PFSK-1 (cell line): ENCODE measurements at regions not wholly inside any gene's neighbourhood (a gene's known extent, or its start where the extent isn't known, plus 50 kb on each side); places are given as distances from the start of the nearest gene placed in this dataset.

Experiments
- FOXP2 ChIP-seq: optimal IDR thresholded peaks from 2 replicates; pipeline ENCODE3; 2011; ENCODE audit warnings: borderline replicate concordance, control low read depth, inconsistent platforms; ENCODE audit not compliant: insufficient read depth; ENCODE audit errors: extremely low read length, extremely low read depth
- POLR2AphosphoS5 ChIP-seq: IDR thresholded peaks from 2 replicates; pipeline ENCODE4 v1.6.1; 2012; ENCODE audit warnings: low read depth, mild to moderate bottlenecking, control low read depth, low read length, moderate library complexity
- SIN3A ChIP-seq: IDR thresholded peaks from 2 replicates; pipeline ENCODE4 v1.6.1; 2012; ENCODE audit warnings: mild to moderate bottlenecking, low read length, moderate library complexity, borderline replicate concordance; ENCODE audit not compliant: insufficient read depth
- TAF1 ChIP-seq: IDR thresholded peaks from 2 replicates; pipeline ENCODE4 v1.6.1; 2012; ENCODE audit warnings: low read length, control low read depth, borderline replicate concordance; ENCODE audit not compliant: insufficient read depth
- TF ChIP-seq, protein P1 (sequence below), 2 experiments: IDR thresholded peaks; 2 replicates each; pipeline versions ENCODE4 v1.6.1 to v1.8.0; 2011 to 2012; ENCODE audit warnings: low read depth in 2 of 2, low read length in 2 of 2, control low read depth in 1 of 2, inconsistent platforms in 1 of 2, mild to moderate bottlenecking in 1 of 2, moderate library complexity in 1 of 2; ENCODE audit not compliant: insufficient read depth in 1 of 2

DNA sequence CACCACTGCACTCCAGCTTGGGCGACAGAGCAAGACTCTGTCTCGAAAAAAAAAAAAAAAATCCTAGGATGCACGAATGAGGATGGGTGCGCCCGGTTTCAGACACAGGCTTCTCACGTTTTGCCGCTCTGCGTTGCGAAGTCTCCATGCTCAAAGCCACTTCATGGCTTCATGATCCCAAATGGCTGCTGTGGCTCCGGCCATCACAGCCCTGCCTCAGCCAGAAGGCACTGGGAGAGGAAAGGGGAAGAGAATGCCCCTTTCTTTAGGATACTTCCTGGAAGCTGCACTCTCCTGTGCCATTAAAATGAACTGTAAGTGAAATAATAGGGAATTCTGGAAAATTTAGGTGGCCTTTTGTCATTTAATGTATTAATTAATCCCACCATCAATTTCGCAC, 116.4 kb upstream of the ANO1 start:
- TF ChIP-seq, protein P1, sequence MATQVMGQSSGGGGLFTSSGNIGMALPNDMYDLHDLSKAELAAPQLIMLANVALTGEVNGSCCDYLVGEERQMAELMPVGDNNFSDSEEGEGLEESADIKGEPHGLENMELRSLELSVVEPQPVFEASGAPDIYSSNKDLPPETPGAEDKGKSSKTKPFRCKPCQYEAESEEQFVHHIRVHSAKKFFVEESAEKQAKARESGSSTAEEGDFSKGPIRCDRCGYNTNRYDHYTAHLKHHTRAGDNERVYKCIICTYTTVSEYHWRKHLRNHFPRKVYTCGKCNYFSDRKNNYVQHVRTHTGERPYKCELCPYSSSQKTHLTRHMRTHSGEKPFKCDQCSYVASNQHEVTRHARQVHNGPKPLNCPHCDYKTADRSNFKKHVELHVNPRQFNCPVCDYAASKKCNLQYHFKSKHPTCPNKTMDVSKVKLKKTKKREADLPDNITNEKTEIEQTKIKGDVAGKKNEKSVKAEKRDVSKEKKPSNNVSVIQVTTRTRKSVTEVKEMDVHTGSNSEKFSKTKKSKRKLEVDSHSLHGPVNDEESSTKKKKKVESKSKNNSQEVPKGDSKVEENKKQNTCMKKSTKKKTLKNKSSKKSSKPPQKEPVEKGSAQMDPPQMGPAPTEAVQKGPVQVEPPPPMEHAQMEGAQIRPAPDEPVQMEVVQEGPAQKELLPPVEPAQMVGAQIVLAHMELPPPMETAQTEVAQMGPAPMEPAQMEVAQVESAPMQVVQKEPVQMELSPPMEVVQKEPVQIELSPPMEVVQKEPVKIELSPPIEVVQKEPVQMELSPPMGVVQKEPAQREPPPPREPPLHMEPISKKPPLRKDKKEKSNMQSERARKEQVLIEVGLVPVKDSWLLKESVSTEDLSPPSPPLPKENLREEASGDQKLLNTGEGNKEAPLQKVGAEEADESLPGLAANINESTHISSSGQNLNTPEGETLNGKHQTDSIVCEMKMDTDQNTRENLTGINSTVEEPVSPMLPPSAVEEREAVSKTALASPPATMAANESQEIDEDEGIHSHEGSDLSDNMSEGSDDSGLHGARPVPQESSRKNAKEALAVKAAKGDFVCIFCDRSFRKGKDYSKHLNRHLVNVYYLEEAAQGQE (IDR thresholded peaks at IDR 0.05; ENCODE audit: insufficient read depth in 1 of 2, low read depth in 2 of 2, low read length in 2 of 2) = no peak
- TF ChIP-seq FOXP2 (no peak), POLR2AphosphoS5 (no peak), TAF1 (no peak), SIN3A (no peak)

DNA sequence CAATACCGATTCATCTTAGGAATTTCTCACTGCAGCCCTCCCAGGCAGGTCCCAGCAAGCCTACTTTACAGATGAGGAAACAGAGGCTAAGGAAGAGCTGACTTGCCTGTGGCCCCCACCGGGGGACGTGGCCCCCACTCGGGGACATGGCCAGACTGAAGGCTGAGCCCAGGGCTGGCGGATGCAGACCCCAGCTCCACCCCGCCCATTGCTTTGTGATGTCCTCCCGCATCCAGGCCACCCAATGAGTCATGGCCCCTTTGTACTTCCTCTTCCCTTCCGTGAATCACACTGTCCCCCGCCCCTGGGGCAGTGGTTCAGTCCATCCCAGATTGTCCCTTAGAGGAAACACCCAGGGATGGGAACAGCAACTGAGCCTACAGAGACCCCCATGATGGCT, 116.0 kb upstream of the ANO1 start:
- TF ChIP-seq SIN3A (no peak), FOXP2 (no peak), POLR2AphosphoS5 (no peak), TAF1 (no peak)
- TF ChIP-seq, protein P1 (IDR thresholded peaks at IDR 0.05; ENCODE audit: insufficient read depth in 1 of 2, low read depth in 2 of 2, low read length in 2 of 2) = no peak

DNA sequence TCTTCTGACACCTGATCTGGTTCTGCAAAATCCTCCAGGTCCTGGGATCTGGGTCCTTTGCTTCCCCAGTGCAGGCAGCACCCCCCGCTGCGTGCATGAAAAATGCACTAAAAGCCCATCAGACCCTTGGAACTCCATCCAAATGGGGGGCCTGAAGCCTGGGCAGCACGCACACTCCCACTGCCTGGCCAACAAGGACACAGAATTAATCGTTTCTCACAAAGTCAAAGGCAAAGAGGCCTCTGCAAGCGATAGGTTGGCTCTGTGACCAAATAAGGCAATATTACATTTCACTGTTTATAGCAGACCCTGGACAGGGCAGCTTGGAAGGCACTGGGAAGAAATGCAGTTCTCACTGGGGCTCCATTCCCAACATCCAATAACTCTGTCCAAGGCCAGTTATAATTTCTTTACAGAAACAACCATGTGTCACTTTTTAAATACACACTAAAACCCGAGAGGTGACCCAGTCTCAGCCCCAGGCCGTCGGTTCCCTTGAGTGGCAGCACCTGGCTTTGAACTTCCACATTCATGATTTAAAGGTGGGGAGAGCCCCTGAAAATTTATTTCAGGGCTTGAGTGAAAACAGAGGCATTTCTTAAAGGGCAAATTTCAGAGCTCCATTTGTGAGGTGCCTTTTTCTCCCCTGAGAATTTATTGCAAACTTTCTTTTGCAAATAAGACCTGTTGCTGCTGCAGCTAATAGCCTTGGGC, 114.4 kb upstream of the ANO1 start:
- no peak for TF ChIP-seq SIN3A
- no peak for TF ChIP-seq POLR2AphosphoS5
- no peak for TF ChIP-seq TAF1
- TF ChIP-seq, protein P1 (IDR thresholded peaks at IDR 0.05; ENCODE audit: insufficient read depth in 1 of 2, low read depth in 2 of 2, low read length in 2 of 2) = no peak
- no peak for TF ChIP-seq FOXP2

DNA sequence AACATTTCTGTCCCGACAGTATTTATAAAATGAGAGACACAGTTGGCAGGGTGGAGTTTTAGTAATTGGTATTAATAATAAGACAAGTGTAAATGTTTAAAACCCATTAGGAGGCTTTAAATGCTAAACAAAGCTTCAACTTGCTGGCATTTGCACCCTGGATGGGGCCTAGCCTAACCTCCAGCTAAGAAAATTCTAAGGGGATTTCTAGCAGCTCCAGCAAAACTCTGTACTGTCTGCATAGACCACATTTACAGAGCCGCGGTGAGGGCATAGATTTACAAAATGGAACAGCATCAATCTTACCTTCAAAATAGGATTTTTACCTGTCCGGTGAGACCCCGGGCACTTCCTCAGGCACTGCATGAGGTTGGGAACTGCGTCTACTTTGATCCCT, 113.9 kb upstream of the ANO1 start:
- TF ChIP-seq POLR2AphosphoS5 (no peak), SIN3A (no peak), TAF1 (no peak), FOXP2 (no peak)
- TF ChIP-seq, protein P1 (IDR thresholded peaks at IDR 0.05; ENCODE audit: insufficient read depth in 1 of 2, low read depth in 2 of 2, low read length in 2 of 2) = no peak

DNA sequence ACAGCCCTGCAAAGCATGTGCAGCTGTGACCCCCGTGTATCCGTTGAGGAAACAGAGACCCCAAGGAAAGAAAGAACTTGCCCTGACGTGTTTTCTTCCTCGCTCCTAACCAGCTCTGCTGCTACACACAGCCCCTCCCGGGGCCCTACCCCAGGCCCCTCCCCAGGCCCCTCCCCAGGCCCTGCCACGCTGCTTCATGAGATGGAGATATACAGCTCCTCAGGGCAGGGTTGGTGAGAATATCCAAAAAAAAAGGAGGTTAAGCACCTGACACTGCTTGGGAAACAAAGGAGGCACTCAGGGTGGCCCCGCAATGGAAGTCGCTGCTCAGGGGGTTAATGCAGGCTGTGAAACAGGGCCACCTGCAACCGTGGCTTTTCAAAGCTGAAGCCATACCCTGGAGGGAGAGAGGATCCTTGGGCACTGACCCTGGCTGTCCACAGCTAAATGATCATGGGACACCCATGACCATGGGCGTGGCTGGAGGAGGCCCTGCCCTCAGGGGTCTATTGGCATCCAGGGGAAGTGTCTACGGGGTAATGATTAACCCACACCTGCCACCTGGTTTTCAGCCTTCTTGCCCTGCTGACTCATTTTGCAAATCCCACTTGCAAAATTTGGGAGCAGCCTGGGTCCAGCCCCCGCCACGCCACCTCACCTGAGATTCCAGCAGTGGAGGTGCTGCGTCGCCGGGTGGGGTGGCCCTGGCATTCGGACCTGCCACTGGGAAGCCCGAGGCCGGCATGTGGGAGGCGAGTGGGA, 112.1 kb upstream of the ANO1 start:
- no peak for TF ChIP-seq SIN3A
- TF ChIP-seq, protein P1 (IDR thresholded peaks at IDR 0.05; ENCODE audit: insufficient read depth in 1 of 2, low read depth in 2 of 2, low read length in 2 of 2) = no peak
- no peak for TF ChIP-seq FOXP2
- no peak for TF ChIP-seq TAF1
- no peak for TF ChIP-seq POLR2AphosphoS5
